Gastroesophageal sphincter (tissue), 3 donors: ENCODE measurements at regions not wholly inside any gene's neighbourhood (a gene's known extent, or its start where the extent isn't known, plus 50 kb on each side); places are given as distances from the start of the nearest gene placed in this dataset.

Experiments used
- POLR2A ChIP-seq, 2 donors: fragments of 450-650 bp; IDR thresholded peaks; one replicate each; pipeline ENCODE4 v1.6.1; 2017; ENCODE audit warnings: antibody characterized with exemption in 2 of 2, mild to moderate bottlenecking in 2 of 2, moderate library complexity in 1 of 2
- TF ChIP-seq, protein P1 (sequence below), 4 experiments: fragments of 200-600 bp in 2 of 4; fragments of 450-650 bp in 2 of 4; sonication (generic) in 1 of 4; IDR thresholded peaks; one replicate each; pipeline ENCODE4 v1.5.1; 2017 to 2019; ENCODE audit warnings: antibody characterized with exemption in 4 of 4, mild to moderate bottlenecking in 2 of 4, moderate library complexity in 2 of 4

DNA sequence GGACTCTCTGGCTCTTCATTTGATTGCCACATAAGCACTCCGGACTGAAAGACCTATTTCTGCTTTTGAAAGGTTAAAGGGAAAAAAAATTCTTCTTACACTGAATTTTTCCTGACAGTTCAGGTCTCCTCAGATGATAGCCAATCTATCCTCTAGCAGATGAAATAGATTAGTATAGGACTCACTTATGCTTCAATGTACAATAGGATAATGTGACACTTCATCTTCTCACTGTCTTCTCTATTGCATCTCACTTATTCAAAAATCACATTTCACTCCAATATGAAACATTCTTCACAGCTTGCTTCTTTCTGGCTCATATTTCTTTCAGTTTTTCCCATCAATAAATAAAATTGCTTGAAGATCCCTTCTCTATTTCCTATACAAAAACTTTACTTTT, 860.9 kb upstream of the SLITRK6 start:
- TF ChIP-seq, protein P1, sequence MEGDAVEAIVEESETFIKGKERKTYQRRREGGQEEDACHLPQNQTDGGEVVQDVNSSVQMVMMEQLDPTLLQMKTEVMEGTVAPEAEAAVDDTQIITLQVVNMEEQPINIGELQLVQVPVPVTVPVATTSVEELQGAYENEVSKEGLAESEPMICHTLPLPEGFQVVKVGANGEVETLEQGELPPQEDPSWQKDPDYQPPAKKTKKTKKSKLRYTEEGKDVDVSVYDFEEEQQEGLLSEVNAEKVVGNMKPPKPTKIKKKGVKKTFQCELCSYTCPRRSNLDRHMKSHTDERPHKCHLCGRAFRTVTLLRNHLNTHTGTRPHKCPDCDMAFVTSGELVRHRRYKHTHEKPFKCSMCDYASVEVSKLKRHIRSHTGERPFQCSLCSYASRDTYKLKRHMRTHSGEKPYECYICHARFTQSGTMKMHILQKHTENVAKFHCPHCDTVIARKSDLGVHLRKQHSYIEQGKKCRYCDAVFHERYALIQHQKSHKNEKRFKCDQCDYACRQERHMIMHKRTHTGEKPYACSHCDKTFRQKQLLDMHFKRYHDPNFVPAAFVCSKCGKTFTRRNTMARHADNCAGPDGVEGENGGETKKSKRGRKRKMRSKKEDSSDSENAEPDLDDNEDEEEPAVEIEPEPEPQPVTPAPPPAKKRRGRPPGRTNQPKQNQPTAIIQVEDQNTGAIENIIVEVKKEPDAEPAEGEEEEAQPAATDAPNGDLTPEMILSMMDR (IDR thresholded peaks at IDR 0.05) = no peak
- no peak for TF ChIP-seq POLR2A (IDR thresholded peaks at IDR 0.05)
